HuH-7.5 (cell line): ENCODE measurements at regions not wholly inside any gene's neighbourhood (a gene's known extent, or its start where the extent isn't known, plus 50 kb on each side); places are given as distances from the start of the nearest gene placed in this dataset.
"Not testable (repeated sequence)": the region's sequence is repeated elsewhere in the genome, so short reads cannot be mapped to it uniquely, and the experiment has no call there.

Source experiments
- DNase-seq: peaks from one replicate; pipeline ENCODE4 v3.0.0; 2011; ENCODE audit warnings: low spot score

- no peak for DNase-seq
These were observed 940.2 kb upstream of the FANCL start for GRCh38 chr2:59181347-59181746.

GRCh38 chr2:59180621-59181020, 939.5 kb upstream of the FANCL start:
- no peak for DNase-seq

GRCh38 chr2:59180111-59180510, 939.0 kb upstream of the FANCL start:
- DNase-seq = no peak

GRCh38 chr2:59177748-59178147, 936.6 kb upstream of the FANCL start:
- DNase-seq = no peak

- DNase-seq = no peak
These were observed 935.6 kb upstream of the FANCL start for GRCh38 chr2:59176737-59177136.

GRCh38 chr2:59174536-59175243, 933.6 kb upstream of the FANCL start:
- DNase-seq = no peak

- no peak for DNase-seq
These were observed 932.2 kb upstream of the FANCL start for GRCh38 chr2:59173325-59173724.

- no peak for DNase-seq
These were observed 929.9 kb upstream of the FANCL start for GRCh38 chr2:59171019-59171418.

- DNase-seq = no peak
These were observed 927.6 kb upstream of the FANCL start for GRCh38 chr2:59168766-59169165.

- no peak for DNase-seq
These were observed 926.4 kb upstream of the FANCL start for GRCh38 chr2:59167514-59167913.

- DNase-seq = not testable (repeated sequence)
These were observed 916.8 kb upstream of the FANCL start for GRCh38 chr2:59157908-59158307.

- DNase-seq = no peak
These were observed 910.7 kb upstream of the FANCL start for GRCh38 chr2:59151805-59152204.

GRCh38 chr2:59150217-59150849, 909.2 kb upstream of the FANCL start:
- no peak for DNase-seq

GRCh38 chr2:59149271-59149670, 908.1 kb upstream of the FANCL start:
- no peak for DNase-seq

GRCh38 chr2:59112258-59112657, 871.1 kb upstream of the FANCL start:
- DNase-seq = no peak

GRCh38 chr2:59096973-59097372, 855.8 kb upstream of the FANCL start:
- DNase-seq = no peak

- DNase-seq = no peak
These were observed 852.4 kb upstream of the FANCL start for GRCh38 chr2:59093571-59093970.

- no peak for DNase-seq
These were observed 843.2 kb upstream of the FANCL start for GRCh38 chr2:59084326-59084725.

GRCh38 chr2:59083075-59083828, 842.1 kb upstream of the FANCL start:
- DNase-seq = no peak

- DNase-seq = no peak
These were observed 841.5 kb upstream of the FANCL start for GRCh38 chr2:59082657-59083056.

GRCh38 chr2:59080451-59081181, 839.5 kb upstream of the FANCL start:
- DNase-seq = no peak

- no peak for DNase-seq
These were observed 836.9 kb upstream of the FANCL start for GRCh38 chr2:59077981-59078531.
